Vagina (tissue), 2 donors: ENCODE measurements at regions not wholly inside any gene's neighbourhood (a gene's known extent, or its start where the extent isn't known, plus 50 kb on each side); places are given as distances from the start of the nearest gene placed in this dataset.

Source experiments
- DNase-seq, 2 donors: peaks; one replicate each; pipeline ENCODE4 v3.0.0-alpha.2; 2017; ENCODE audit errors: extremely low spot score in 2 of 2
- H3K27ac ChIP-seq: fragments of 200-600 bp; sonication (generic); one replicate; pipeline ENCODE4 v1.5.1; 2019
- H3K27me3 ChIP-seq: fragments of 200-600 bp; sonication (generic); one replicate; pipeline ENCODE4 v1.5.1; 2019
- H3K36me3 ChIP-seq, 2 donors: fragments of 200-600 bp; sonication (generic); one replicate each; pipeline ENCODE4 v1.5.1; 2017 to 2019
- H3K4me1 ChIP-seq: fragments of 200-600 bp; sonication (generic); one replicate; pipeline ENCODE4 v1.5.1; 2019
- H3K4me3 ChIP-seq, 2 donors: fragments of 200-600 bp; sonication (generic); 1 replicate in 1 of 2; 2 replicates in 1 of 2; pipeline ENCODE4 v1.5.1; 2016 to 2019
- H3K9me3 ChIP-seq: fragments of 200-600 bp; sonication (generic); one replicate; pipeline ENCODE4 v1.5.1; 2019
- POLR2A ChIP-seq, 2 donors: fragments of 450-650 bp; IDR thresholded peaks; one replicate each; pipeline ENCODE4 v1.6.1; 2017; ENCODE audit warnings: antibody characterized with exemption in 2 of 2, mild to moderate bottlenecking in 2 of 2, moderate library complexity in 2 of 2
- POLR2AphosphoS5 ChIP-seq, 2 donors: sonication (generic); formaldehyde crosslinking; IDR thresholded peaks; one replicate each; pipeline ENCODE4 v1.9.0; 2017; ENCODE audit warnings: antibody characterized with exemption in 2 of 2, mild to moderate bottlenecking in 2 of 2, low read depth in 1 of 2; ENCODE audit not compliant: insufficient read depth in 1 of 2
- intact Hi-C: fragments of 100-400 bp; cut with DNase I; formaldehyde crosslinking; loops from one replicate; pipeline ENCODE4 v1.15.1; 2023
- TF ChIP-seq, protein P1 (sequence below), 3 experiments: fragments of 450-650 bp in 2 of 3; fragments of 200-600 bp in 1 of 3; sonication (generic) in 1 of 3; IDR thresholded peaks; one replicate each; pipeline ENCODE4 v1.5.1; 2017 to 2019; ENCODE audit warnings: antibody characterized with exemption in 3 of 3, mild to moderate bottlenecking in 2 of 3, moderate library complexity in 2 of 3

DNA sequence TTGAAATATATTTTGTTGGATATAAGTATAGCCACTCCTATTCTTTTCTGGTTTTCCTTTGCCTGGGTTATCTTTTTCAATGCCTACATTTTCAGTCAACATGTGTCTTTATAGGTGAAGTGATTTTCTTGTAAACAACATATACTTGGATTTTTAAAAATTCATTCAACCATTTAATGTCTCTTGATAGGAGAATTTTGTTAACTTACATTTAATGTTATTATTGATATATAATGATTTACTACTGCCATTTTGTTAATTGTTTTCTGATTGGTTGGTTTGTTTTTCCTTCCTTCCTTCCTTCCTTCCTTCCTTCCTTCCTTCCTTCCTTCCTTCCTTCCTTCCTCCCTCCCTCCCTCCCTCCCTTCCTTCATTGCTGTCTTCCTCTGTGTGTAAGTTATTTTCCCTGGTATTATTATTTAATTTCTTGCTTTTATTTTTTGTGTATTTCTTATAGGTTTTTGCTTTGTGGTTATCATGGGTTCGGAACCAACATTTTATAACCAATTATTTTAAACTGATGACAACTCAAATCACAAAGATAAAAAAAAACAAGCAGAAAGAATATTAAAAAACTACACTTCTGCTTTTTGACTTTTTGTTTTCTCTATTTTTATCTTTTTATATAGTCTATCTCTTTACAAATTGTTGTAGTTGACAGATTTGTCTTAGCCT is 330.1 kb upstream of the GRID2 start:
- DNase-seq = no peak
- Histone ChIP-seq H3K36me3 (no peaks in the 10 kb centered on the region), H3K27me3 (no peaks in the 10 kb centered on the region), H3K27ac (no peak overlapping the region), H3K4me3 (no peak overlapping the region), H3K4me1 (no peaks in the 10 kb centered on the region), H3K9me3 (no peaks in the 10 kb centered on the region)
- TF ChIP-seq POLR2AphosphoS5 (IDR thresholded peaks at IDR 0.05; ENCODE audit: insufficient read depth in 1 of 2, low read depth in 1 of 2) (no peak), POLR2A (IDR thresholded peaks at IDR 0.05) (no peak)
- TF ChIP-seq, protein P1, sequence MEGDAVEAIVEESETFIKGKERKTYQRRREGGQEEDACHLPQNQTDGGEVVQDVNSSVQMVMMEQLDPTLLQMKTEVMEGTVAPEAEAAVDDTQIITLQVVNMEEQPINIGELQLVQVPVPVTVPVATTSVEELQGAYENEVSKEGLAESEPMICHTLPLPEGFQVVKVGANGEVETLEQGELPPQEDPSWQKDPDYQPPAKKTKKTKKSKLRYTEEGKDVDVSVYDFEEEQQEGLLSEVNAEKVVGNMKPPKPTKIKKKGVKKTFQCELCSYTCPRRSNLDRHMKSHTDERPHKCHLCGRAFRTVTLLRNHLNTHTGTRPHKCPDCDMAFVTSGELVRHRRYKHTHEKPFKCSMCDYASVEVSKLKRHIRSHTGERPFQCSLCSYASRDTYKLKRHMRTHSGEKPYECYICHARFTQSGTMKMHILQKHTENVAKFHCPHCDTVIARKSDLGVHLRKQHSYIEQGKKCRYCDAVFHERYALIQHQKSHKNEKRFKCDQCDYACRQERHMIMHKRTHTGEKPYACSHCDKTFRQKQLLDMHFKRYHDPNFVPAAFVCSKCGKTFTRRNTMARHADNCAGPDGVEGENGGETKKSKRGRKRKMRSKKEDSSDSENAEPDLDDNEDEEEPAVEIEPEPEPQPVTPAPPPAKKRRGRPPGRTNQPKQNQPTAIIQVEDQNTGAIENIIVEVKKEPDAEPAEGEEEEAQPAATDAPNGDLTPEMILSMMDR (IDR thresholded peaks at IDR 0.05) = no peak
- intact Hi-C loops = no loop called here

DNA sequence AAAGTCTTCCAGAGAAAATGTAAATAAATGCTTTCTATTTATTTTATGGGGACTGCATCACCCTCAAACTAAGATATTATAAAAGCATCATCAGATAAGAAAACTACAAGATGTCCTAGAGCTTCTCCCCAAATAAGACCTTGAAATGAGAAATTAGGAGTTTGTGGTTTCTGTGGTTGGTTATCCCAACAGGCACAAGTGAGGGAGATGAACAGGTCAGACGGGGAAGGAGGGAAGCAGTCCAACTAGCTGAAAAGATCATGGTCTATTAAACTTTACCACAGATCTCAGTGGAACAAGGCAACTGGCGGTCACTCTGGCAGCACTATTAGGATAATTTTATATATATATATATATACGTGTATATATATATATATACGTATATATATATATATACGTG is 319.3 kb upstream of the GRID2 start:
- Histone ChIP-seq H3K4me3 (no peak overlapping the region), H3K27me3 (no peaks in the 10 kb centered on the region), H3K9me3 (no peaks in the 10 kb centered on the region), H3K27ac (no peak overlapping the region), H3K4me1 (no peaks in the 10 kb centered on the region), H3K36me3 (no peaks in the 10 kb centered on the region)
- intact Hi-C loops = no loop called here
- DNase-seq = no peak
- no peak for TF ChIP-seq POLR2A (IDR thresholded peaks at IDR 0.05)
- TF ChIP-seq, protein P1 (IDR thresholded peaks at IDR 0.05) = no peak
- no peak for TF ChIP-seq POLR2AphosphoS5 (IDR thresholded peaks at IDR 0.05; ENCODE audit: insufficient read depth in 1 of 2, low read depth in 1 of 2)

DNA sequence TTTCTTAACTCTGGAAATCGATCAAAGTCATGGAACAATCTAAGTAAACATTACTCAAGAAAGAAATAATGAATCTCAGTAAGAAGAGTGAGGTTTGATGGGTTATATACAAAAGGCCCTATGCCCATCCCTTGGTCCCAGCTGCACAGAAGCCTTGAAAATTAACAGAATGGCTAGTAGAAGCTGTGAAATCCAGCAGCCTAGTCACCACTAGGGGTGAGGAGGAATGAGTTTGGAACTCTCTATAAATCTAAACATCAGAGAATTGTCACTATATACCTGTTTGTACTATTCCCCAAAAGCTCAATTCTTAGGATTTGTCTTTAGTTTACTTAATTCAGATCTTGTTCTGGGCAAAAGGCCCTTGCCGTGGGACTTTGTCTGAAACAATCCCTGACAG is 313.9 kb upstream of the GRID2 start:
- no peaks in the 10 kb centered on the region for H3K9me3 ChIP-seq
- intact Hi-C loops = no loop called here
- H3K4me1 ChIP-seq = no peaks in the 10 kb centered on the region
- H3K27ac ChIP-seq = no peak overlapping the region
- H3K36me3 ChIP-seq = no peaks in the 10 kb centered on the region
- no peak overlapping the region for H3K4me3 ChIP-seq
- H3K27me3 ChIP-seq = no peaks in the 10 kb centered on the region
- DNase-seq = no peak
- TF ChIP-seq POLR2AphosphoS5 (IDR thresholded peaks at IDR 0.05; ENCODE audit: insufficient read depth in 1 of 2, low read depth in 1 of 2) (no peak), POLR2A (IDR thresholded peaks at IDR 0.05) (no peak)
- TF ChIP-seq, protein P1 (IDR thresholded peaks at IDR 0.05) = no peak

DNA sequence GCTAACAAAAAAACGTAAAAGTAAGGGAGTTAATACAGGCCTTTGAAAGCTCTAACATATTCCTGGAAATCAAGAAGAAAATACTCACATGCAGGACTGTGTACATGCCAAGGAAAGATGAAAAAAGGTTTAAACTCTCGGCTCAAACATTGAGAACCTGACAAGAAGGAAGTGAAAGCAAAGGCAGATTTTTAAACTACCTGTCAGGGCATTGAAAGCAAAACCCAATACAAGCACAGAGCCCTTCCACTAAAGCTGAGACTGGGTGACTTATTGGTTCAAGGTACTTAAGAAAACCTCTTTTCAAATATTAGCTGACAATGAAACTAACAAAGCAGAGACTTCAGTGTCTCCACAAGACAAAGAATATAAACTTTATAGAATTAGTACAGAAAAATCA is 313.0 kb upstream of the GRID2 start:
- H3K36me3 ChIP-seq = no peaks in the 10 kb centered on the region
- intact Hi-C loops = no loop called here
- DNase-seq = no peak
- H3K27ac ChIP-seq = no peak overlapping the region
- H3K9me3 ChIP-seq = no peaks in the 10 kb centered on the region
- no peak overlapping the region for H3K4me3 ChIP-seq
- TF ChIP-seq POLR2A (IDR thresholded peaks at IDR 0.05) (no peak), POLR2AphosphoS5 (IDR thresholded peaks at IDR 0.05; ENCODE audit: insufficient read depth in 1 of 2, low read depth in 1 of 2) (no peak)
- TF ChIP-seq, protein P1 (IDR thresholded peaks at IDR 0.05) = no peak
- no peaks in the 10 kb centered on the region for H3K27me3 ChIP-seq
- H3K4me1 ChIP-seq = no peaks in the 10 kb centered on the region

DNA sequence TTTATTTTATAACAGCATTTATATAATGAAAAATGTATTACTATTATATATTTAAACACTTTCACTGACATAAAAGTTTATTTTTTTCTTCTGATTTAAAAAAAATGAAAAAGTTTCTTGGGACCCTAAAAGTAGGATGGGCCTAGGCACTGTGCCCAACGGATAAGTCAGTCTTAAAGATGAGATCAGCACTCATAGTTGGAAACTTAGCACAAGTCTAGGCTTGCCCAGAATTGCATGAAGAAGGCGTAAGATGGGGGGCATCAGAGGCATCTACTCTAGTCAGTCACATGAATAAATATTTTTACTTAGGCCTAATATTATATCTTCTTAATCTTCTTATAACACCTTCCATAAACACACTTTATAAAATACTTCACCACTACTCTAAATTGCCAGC is 306.7 kb upstream of the GRID2 start:
- DNase-seq = no peak
- H3K9me3 ChIP-seq = no peaks in the 10 kb centered on the region
- no peaks in the 10 kb centered on the region for H3K36me3 ChIP-seq
- H3K27me3 ChIP-seq = no peaks in the 10 kb centered on the region
- H3K27ac ChIP-seq = no peak overlapping the region
- TF ChIP-seq POLR2A (IDR thresholded peaks at IDR 0.05) = no peak
- TF ChIP-seq, protein P1 (IDR thresholded peaks at IDR 0.05) = no peak
- no peak overlapping the region for H3K4me3 ChIP-seq
- intact Hi-C loops = no loop called here
- no peaks in the 10 kb centered on the region for H3K4me1 ChIP-seq
